PFSK-1 (cell line): ENCODE measurements at regions not wholly inside any gene's neighbourhood (a gene's known extent, or its start where the extent isn't known, plus 50 kb on each side); places are given as distances from the start of the nearest gene placed in this dataset.

ENCODE experiments used
- POLR2AphosphoS5 ChIP-seq: IDR thresholded peaks from 2 replicates; pipeline ENCODE4 v1.6.1; 2012; ENCODE audit warnings: low read depth, mild to moderate bottlenecking, control low read depth, low read length, moderate library complexity
- SIN3A ChIP-seq: IDR thresholded peaks from 2 replicates; pipeline ENCODE4 v1.6.1; 2012; ENCODE audit warnings: mild to moderate bottlenecking, low read length, moderate library complexity, borderline replicate concordance; ENCODE audit not compliant: insufficient read depth
- TAF1 ChIP-seq: IDR thresholded peaks from 2 replicates; pipeline ENCODE4 v1.6.1; 2012; ENCODE audit warnings: low read length, control low read depth, borderline replicate concordance; ENCODE audit not compliant: insufficient read depth
- TF ChIP-seq, protein P1 (sequence below), 2 experiments: IDR thresholded peaks; 2 replicates each; pipeline versions ENCODE4 v1.6.1 to v1.8.0; 2011 to 2012; ENCODE audit warnings: low read depth in 2 of 2, low read length in 2 of 2, control low read depth in 1 of 2, inconsistent platforms in 1 of 2, mild to moderate bottlenecking in 1 of 2, moderate library complexity in 1 of 2; ENCODE audit not compliant: insufficient read depth in 1 of 2

GRCh38 chr20:48223715-48224114 lies 438.4 kb upstream of the SULF2 start:
- TF ChIP-seq SIN3A: no peak
- no peak for TF ChIP-seq TAF1
- TF ChIP-seq, protein P1, sequence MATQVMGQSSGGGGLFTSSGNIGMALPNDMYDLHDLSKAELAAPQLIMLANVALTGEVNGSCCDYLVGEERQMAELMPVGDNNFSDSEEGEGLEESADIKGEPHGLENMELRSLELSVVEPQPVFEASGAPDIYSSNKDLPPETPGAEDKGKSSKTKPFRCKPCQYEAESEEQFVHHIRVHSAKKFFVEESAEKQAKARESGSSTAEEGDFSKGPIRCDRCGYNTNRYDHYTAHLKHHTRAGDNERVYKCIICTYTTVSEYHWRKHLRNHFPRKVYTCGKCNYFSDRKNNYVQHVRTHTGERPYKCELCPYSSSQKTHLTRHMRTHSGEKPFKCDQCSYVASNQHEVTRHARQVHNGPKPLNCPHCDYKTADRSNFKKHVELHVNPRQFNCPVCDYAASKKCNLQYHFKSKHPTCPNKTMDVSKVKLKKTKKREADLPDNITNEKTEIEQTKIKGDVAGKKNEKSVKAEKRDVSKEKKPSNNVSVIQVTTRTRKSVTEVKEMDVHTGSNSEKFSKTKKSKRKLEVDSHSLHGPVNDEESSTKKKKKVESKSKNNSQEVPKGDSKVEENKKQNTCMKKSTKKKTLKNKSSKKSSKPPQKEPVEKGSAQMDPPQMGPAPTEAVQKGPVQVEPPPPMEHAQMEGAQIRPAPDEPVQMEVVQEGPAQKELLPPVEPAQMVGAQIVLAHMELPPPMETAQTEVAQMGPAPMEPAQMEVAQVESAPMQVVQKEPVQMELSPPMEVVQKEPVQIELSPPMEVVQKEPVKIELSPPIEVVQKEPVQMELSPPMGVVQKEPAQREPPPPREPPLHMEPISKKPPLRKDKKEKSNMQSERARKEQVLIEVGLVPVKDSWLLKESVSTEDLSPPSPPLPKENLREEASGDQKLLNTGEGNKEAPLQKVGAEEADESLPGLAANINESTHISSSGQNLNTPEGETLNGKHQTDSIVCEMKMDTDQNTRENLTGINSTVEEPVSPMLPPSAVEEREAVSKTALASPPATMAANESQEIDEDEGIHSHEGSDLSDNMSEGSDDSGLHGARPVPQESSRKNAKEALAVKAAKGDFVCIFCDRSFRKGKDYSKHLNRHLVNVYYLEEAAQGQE (IDR thresholded peaks at IDR 0.05; ENCODE audit: insufficient read depth in 1 of 2, low read depth in 2 of 2, low read length in 2 of 2): no peak
- TF ChIP-seq POLR2AphosphoS5: no peak
